Right lobe of liver (tissue), 6 donors: ENCODE measurements at regions not wholly inside any gene's neighbourhood (a gene's known extent, or its start where the extent isn't known, plus 50 kb on each side); places are given as distances from the start of the nearest gene placed in this dataset.

ENCODE experiments used
- ATAC-seq, 4 donors: fragments of 200-7000 bp; cut with Tn5 transposase; one replicate each; pipeline ENCODE4 v1.9.1; 2020; ENCODE audit warnings: mild to moderate bottlenecking in 4 of 4, moderate library complexity in 4 of 4
- DNase-seq, 3 donors: peaks; one replicate each; pipeline ENCODE4 v3.0.0-alpha.2; 2020
- H3K27ac ChIP-seq, 3 donors: fragments of 200-600 bp; one replicate each; pipeline ENCODE4 v1.8.0; 2022
- H3K27me3 ChIP-seq, 2 donors: fragments of 200-600 bp; one replicate each; pipeline ENCODE4 v1.8.0; 2022
- H3K36me3 ChIP-seq, 4 donors: fragments of 200-600 bp; sonication (generic) in 1 of 4; one replicate each; pipeline versions ENCODE4 v1.5.1 to v1.8.0; 2017 to 2022; ENCODE audit warnings: control low read depth in 1 of 4
- H3K4me1 ChIP-seq, 4 donors: fragments of 200-600 bp; sonication (generic) in 1 of 4; one replicate each; pipeline versions ENCODE4 v1.5.1 to v1.8.0; 2017 to 2022; ENCODE audit warnings: control low read depth in 1 of 4
- H3K4me3 ChIP-seq, 3 donors: fragments of 200-600 bp; one replicate each; pipeline ENCODE4 v1.8.0; 2022
- H3K9me3 ChIP-seq, 4 donors: fragments of 200-600 bp; sonication (generic) in 1 of 4; one replicate each; pipeline versions ENCODE4 v1.5.1 to v1.8.0; 2017 to 2022; ENCODE audit warnings: control low read depth in 1 of 4
- CTCF ChIP-seq, 4 donors: fragments of 200-600 bp in 3 of 4; fragments of 450-650 bp in 1 of 4; IDR thresholded peaks; one replicate each; pipeline versions ENCODE4 v1.5.1 to v1.8.0; 2016 to 2022; ENCODE audit warnings: antibody characterized with exemption in 4 of 4, mild to moderate bottlenecking in 2 of 4
- POLR2A ChIP-seq: fragments of 450-650 bp; IDR thresholded peaks from one replicate; pipeline ENCODE4 v1.6.1; 2017; ENCODE audit warnings: antibody characterized with exemption, mild to moderate bottlenecking
- WGBS: methylation state at CpG from one replicate; pipeline ENCODE4 v1.1.6; 2018; ENCODE audit warnings: low coverage, low lambda C conversion rate; ENCODE audit not compliant: insufficient coverage; ENCODE audit errors: missing lambda C conversion rate; 5-methylcytosine and 5-hydroxymethylcytosine counted together
- intact Hi-C, 2 donors: fragments of 100-400 bp; cut with DNase I; formaldehyde crosslinking; loops; one replicate each; pipeline versions ENCODE4 v1.11.2 to v1.14.1; 2022
- donor health status: DM: no; HTN: yes; CAD: no.
- donor health status: DM: no; HTN: no; CAD: no.
- donor health status: DM: no; HTN: no; CAD: no.
- donor health status: DM: no; HTN: yes; CAD: no.
- donor health status: DM: no; HTN: yes; CAD: no.

- 42% methylated on average over 2 of the region's 2 CpGs for WGBS
- H3K27ac ChIP-seq, result no peak overlapping the region
- H3K4me1 ChIP-seq, result no peaks in the 10 kb centered on the region
- no peaks in the 10 kb centered on the region for H3K9me3 ChIP-seq
- ATAC-seq (no peak), DNase-seq (no peak)
- H3K27me3 ChIP-seq, result no peaks in the 10 kb centered on the region
- no peaks in the 10 kb centered on the region for H3K36me3 ChIP-seq
- intact Hi-C loops, result no loop called here
- no peak overlapping the region for H3K4me3 ChIP-seq
- no peak for TF ChIP-seq POLR2A
- no peak for TF ChIP-seq CTCF (IDR thresholded peaks at IDR 0.05)
These were observed 133.3 kb upstream of the RAD23B start for GRCh38 chr9:107149756-107150155.

- TF ChIP-seq POLR2A, result no peak
- no peak for TF ChIP-seq CTCF (IDR thresholded peaks at IDR 0.05)
- DNase-seq (no peak), ATAC-seq (no peak)
- Histone ChIP-seq H3K36me3 (no peaks in the 10 kb centered on the region), H3K27ac (no peak overlapping the region), H3K4me1 (no peaks in the 10 kb centered on the region), H3K27me3 (no peaks in the 10 kb centered on the region), H3K9me3 (no peaks in the 10 kb centered on the region), H3K4me3 (no peak overlapping the region)
- intact Hi-C loops, result no loop called here
- 83% methylated on average over 2 of the region's 3 CpGs for WGBS
These were observed 129.7 kb upstream of the RAD23B start for GRCh38 chr9:107153336-107153735.

GRCh38 chr9:107154291-107154690 lies 128.8 kb upstream of the RAD23B start:
- no peak overlapping the region for H3K4me3 ChIP-seq
- H3K27ac ChIP-seq, result no peak overlapping the region
- no peaks in the 10 kb centered on the region for H3K36me3 ChIP-seq
- TF ChIP-seq POLR2A, result no peak
- TF ChIP-seq CTCF (IDR thresholded peaks at IDR 0.05), result no peak
- H3K9me3 ChIP-seq, result no peaks in the 10 kb centered on the region
- ATAC-seq, result no peak
- no peaks in the 10 kb centered on the region for H3K4me1 ChIP-seq
- 63% methylated on average over 4 of the region's 4 CpGs for WGBS
- no peak for DNase-seq
- no peaks in the 10 kb centered on the region for H3K27me3 ChIP-seq
- intact Hi-C loops, result no loop called here

GRCh38 chr9:107154766-107155165 lies 128.3 kb upstream of the RAD23B start:
- intact Hi-C loops, result no loop called here
- Histone ChIP-seq H3K4me3 (no peak overlapping the region), H3K4me1 (no peaks in the 10 kb centered on the region), H3K36me3 (no peaks in the 10 kb centered on the region), H3K9me3 (no peaks in the 10 kb centered on the region), H3K27ac (no peak overlapping the region), H3K27me3 (no peaks in the 10 kb centered on the region)
- WGBS, result 80% methylated on average over 3 of the region's 3 CpGs
- no peak for DNase-seq
- no peak for TF ChIP-seq CTCF (IDR thresholded peaks at IDR 0.05)
- TF ChIP-seq POLR2A, result no peak
- ATAC-seq, result no peak

DNA sequence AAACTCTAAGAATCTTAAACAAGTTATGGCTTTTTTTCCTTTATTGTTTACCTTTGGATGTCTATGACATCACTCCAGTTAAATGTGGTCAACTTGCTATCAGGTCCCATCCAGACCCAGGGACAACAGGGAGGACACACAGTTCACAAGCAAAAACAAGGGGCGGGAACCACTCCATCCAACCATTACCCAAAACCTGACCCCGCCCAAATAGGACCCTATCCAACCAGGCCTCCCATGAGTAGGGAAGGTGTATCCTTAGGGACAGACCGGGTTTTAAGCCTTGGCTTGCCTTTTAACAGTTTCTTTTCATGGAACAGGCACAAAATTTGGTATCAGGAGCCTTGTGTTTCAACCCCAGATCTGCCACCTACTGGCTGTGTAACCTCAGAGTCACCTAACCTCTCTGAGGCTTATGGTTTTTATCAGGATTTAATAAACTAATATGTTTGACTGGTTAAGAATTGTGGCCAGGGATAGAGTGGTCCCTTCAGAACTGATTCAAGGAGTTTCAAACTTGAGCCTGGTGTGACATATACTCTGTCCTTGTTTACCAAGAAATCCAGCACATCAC lies 127.7 kb upstream of the RAD23B start:
- H3K27ac ChIP-seq, result no peak overlapping the region
- no peak overlapping the region for H3K4me3 ChIP-seq
- no peaks in the 10 kb centered on the region for H3K36me3 ChIP-seq
- H3K9me3 ChIP-seq, result no peaks in the 10 kb centered on the region
- H3K4me1 ChIP-seq, result no peaks in the 10 kb centered on the region
- DNase-seq (peak in 1 of 3 donors; percentile 60), ATAC-seq (peak; percentile 22 to 70 (median 54))
- WGBS, result 68% methylated on average over 3 of the region's 3 CpGs
- intact Hi-C loops, result no loop called here
- no peaks in the 10 kb centered on the region for H3K27me3 ChIP-seq
- TF ChIP-seq POLR2A (no peak), CTCF (IDR thresholded peaks at IDR 0.05) (peak; percentile 14 to 44 (median 36))
